Neuronal stem cell (in vitro differentiated cells): ENCODE measurements at regions not wholly inside any gene's neighbourhood (a gene's known extent, or its start where the extent isn't known, plus 50 kb on each side); places are given as distances from the start of the nearest gene placed in this dataset.
A peak's percentile ranks its signal among the peaks of the same experiment; 100 is the strongest.

Experiments used
- DNase-seq: peaks from one replicate; pipeline ENCODE4 v3.0.0-alpha.2; 2013; ENCODE audit warnings: low spot score
- H2AFZ ChIP-seq: one replicate; pipeline ENCODE4 v1.6.1; 2013; ENCODE audit warnings: mild to moderate bottlenecking, low read length, inconsistent platforms
- H2AK5ac ChIP-seq: 2 replicates; pipeline ENCODE4 v1.6.1; 2013; ENCODE audit warnings: low read depth, mild to moderate bottlenecking, inconsistent platforms, low read length, moderate library complexity, mixed read lengths
- H2BK120ac ChIP-seq: 2 replicates; pipeline ENCODE4 v1.6.1; 2013; ENCODE audit warnings: low read depth, mild to moderate bottlenecking, inconsistent platforms, low read length, moderate library complexity, mixed read lengths
- H2BK12ac ChIP-seq: one replicate; pipeline ENCODE4 v1.6.1; 2013; ENCODE audit warnings: low read length, inconsistent platforms
- H2BK15ac ChIP-seq: 2 replicates; pipeline ENCODE4 v1.6.1; 2013; ENCODE audit warnings: mild to moderate bottlenecking, low read length, inconsistent platforms, mixed read lengths
- H2BK5ac ChIP-seq: one replicate; pipeline ENCODE4 v1.6.1; 2013; ENCODE audit warnings: inconsistent platforms, mild to moderate bottlenecking, low read length, moderate library complexity
- H3K14ac ChIP-seq: one replicate; pipeline ENCODE4 v1.6.1; 2013; ENCODE audit warnings: low read length, inconsistent platforms
- H3K18ac ChIP-seq: 2 replicates; pipeline ENCODE4 v1.6.1; 2013; ENCODE audit warnings: low read length, inconsistent platforms
- H3K23ac ChIP-seq: 2 replicates; pipeline ENCODE4 v1.6.1; 2013; ENCODE audit warnings: low read depth, mild to moderate bottlenecking, mixed read lengths, low read length, inconsistent platforms; ENCODE audit not compliant: poor library complexity
- H3K27ac ChIP-seq: replicated peaks from 3 replicates; pipeline ENCODE4 v1.5.1; 2013; ENCODE audit warnings: low read length, inconsistent platforms
- H3K27me3 ChIP-seq, 3 experiments: 2 replicates each; pipeline ENCODE4 v1.6.1; 2013; ENCODE audit warnings: low read length in 3 of 3, mild to moderate bottlenecking in 2 of 3, inconsistent platforms in 1 of 3, low read depth in 1 of 3, mixed read lengths in 1 of 3, moderate library complexity in 1 of 3; ENCODE audit not compliant: control insufficient read depth in 3 of 3, insufficient read depth in 3 of 3
- H3K36me3 ChIP-seq, 2 donors: replicated peaks in 1 of 2; 2 replicates each; pipeline ENCODE4 v1.6.1; 2013; ENCODE audit warnings: low read length in 2 of 2; ENCODE audit not compliant: control insufficient read depth in 2 of 2, insufficient read depth in 2 of 2
- H3K4ac ChIP-seq: 2 replicates; pipeline ENCODE4 v1.6.1; 2013; ENCODE audit warnings: inconsistent platforms, mild to moderate bottlenecking, low read length, moderate library complexity
- H3K4me1 ChIP-seq, 2 donors: 1 replicate in 1 of 2; 2 replicates in 1 of 2; pipeline ENCODE4 v1.6.1; 2013; ENCODE audit warnings: low read length in 2 of 2, low read depth in 1 of 2; ENCODE audit not compliant: control insufficient read depth in 2 of 2, insufficient read depth in 1 of 2
- H3K4me2 ChIP-seq: one replicate; pipeline ENCODE4 v1.6.1; 2013; ENCODE audit warnings: mild to moderate bottlenecking, low read length, inconsistent platforms; ENCODE audit not compliant: insufficient read depth, poor library complexity, severe bottlenecking
- H3K4me3 ChIP-seq, 2 donors: 2 replicates each; pipeline ENCODE4 v1.5.1; 2013; ENCODE audit warnings: low read length in 2 of 2, mild to moderate bottlenecking in 2 of 2, inconsistent platforms in 1 of 2, moderate library complexity in 1 of 2
- H3K79me1 ChIP-seq: one replicate; pipeline ENCODE4 v1.6.1; 2013; ENCODE audit warnings: low read depth, mild to moderate bottlenecking, inconsistent platforms, low read length, moderate library complexity
- H3K9ac ChIP-seq: one replicate; pipeline ENCODE4 v1.6.1; 2013; ENCODE audit warnings: mild to moderate bottlenecking, low read depth, low read length, inconsistent platforms; ENCODE audit not compliant: poor library complexity
- H3K9me3 ChIP-seq, 2 donors: replicated peaks in 1 of 2; 2 replicates each; pipeline versions ENCODE3 to v1.6.1; 2013; ENCODE audit warnings: low read length in 2 of 2, mild to moderate bottlenecking in 2 of 2, inconsistent platforms in 1 of 2, low read depth in 1 of 2, mixed read lengths in 1 of 2, moderate library complexity in 1 of 2; ENCODE audit not compliant: control insufficient read depth in 2 of 2, insufficient read depth in 1 of 2
- H4K8ac ChIP-seq: one replicate; pipeline ENCODE4 v1.6.1; 2013; ENCODE audit warnings: low read depth, mild to moderate bottlenecking, inconsistent platforms, low read length, moderate library complexity
- H4K91ac ChIP-seq: one replicate; pipeline ENCODE4 v1.6.1; 2013; ENCODE audit warnings: low read length, low read depth, mild to moderate bottlenecking, inconsistent platforms; ENCODE audit not compliant: poor library complexity
- WGBS, 2 donors: extraction: QIAGEN DNeasy Blood & Tissue Kit; methylation state at CpG; one replicate each; pipeline ENCODE4 v1.1.7; 2013; ENCODE audit warnings: missing lambda C conversion rate in 2 of 2, mixed read lengths in 1 of 2; ENCODE audit not compliant: insufficient read length in 2 of 2, insufficient replicate concordance in 1 of 2; ENCODE audit errors: extremely low coverage in 2 of 2; 5-methylcytosine and 5-hydroxymethylcytosine counted together

- no peaks in the 10 kb centered on the region for H3K9me3 ChIP-seq
- H2AK5ac ChIP-seq, result no peak overlapping the region
- H3K4ac ChIP-seq, result no peak overlapping the region
- no peak overlapping the region for H2BK120ac ChIP-seq
- no peak overlapping the region for H3K14ac ChIP-seq
- no peak overlapping the region for H3K18ac ChIP-seq
- no peak overlapping the region for H4K91ac ChIP-seq
- no peak overlapping the region for H3K4me3 ChIP-seq
- H3K23ac ChIP-seq, result no peak overlapping the region
- peaks cover 0 to 5% of the 10 kb centered on the region in 2 donors for H3K4me1 ChIP-seq
- DNase-seq, result no peak
- H3K27ac ChIP-seq, result no peak overlapping the region
- no peaks in the 10 kb centered on the region for H3K79me1 ChIP-seq
- no peak overlapping the region for H3K4me2 ChIP-seq
- no peaks in the 10 kb centered on the region for H3K36me3 ChIP-seq
- H2BK12ac ChIP-seq, result no peak overlapping the region
- no peak overlapping the region for H2BK5ac ChIP-seq
- no CpG with 5 or more reads among the region's 8 CpGs for whole genome bisulfite sequencing, 2 donors
- no peak overlapping the region for H3K9ac ChIP-seq
- H4K8ac ChIP-seq, result no peak overlapping the region
- H3K27me3 ChIP-seq, result no peaks in the 10 kb centered on the region
- no peak overlapping the region for H2AFZ ChIP-seq
- no peak overlapping the region for H2BK15ac ChIP-seq
Measured at GRCh38 chr6:44634321-44634720, 246.8 kb downstream of the CDC5L start.

- Histone ChIP-seq H2AK5ac (no peak overlapping the region), H3K9me3 (no peaks in the 10 kb centered on the region), H3K4ac (no peak overlapping the region), H3K9ac (no peak overlapping the region), H3K4me3 (no peak overlapping the region), H2BK12ac (no peak overlapping the region), H2BK15ac (no peak overlapping the region), H3K27me3 (no peaks in the 10 kb centered on the region), H4K8ac (no peak overlapping the region), H2AFZ (no peak overlapping the region), H4K91ac (no peak overlapping the region), H3K23ac (no peak overlapping the region), H3K36me3 (no peaks in the 10 kb centered on the region), H3K79me1 (no peaks in the 10 kb centered on the region), H3K4me1 (peaks cover 0 to 2% of the 10 kb centered on the region in 2 donors), H2BK5ac (no peak overlapping the region), H2BK120ac (no peak overlapping the region), H3K4me2 (no peak overlapping the region), H3K14ac (no peak overlapping the region), H3K18ac (no peak overlapping the region), H3K27ac (no peak overlapping the region)
- WGBS, 2 donors, result no CpG with 5 or more reads among the region's 4 CpGs
- no peak for DNase-seq
Measured at GRCh38 chr6:44635486-44635885, 248.0 kb downstream of the CDC5L start.

- DNase-seq, result no peak
- Histone ChIP-seq H2BK120ac (no peak overlapping the region), H3K4me3 (peak overlapping the region in 1 of 2 donors; percentile 23), H3K27me3 (no peaks in the 10 kb centered on the region), H3K9ac (no peak overlapping the region), H3K4me2 (no peak overlapping the region), H2BK15ac (no peak overlapping the region), H3K18ac (no peak overlapping the region), H3K23ac (no peak overlapping the region), H4K8ac (no peak overlapping the region), H2AFZ (no peak overlapping the region), H3K9me3 (no peaks in the 10 kb centered on the region), H4K91ac (no peak overlapping the region), H2AK5ac (no peak overlapping the region), H2BK5ac (no peak overlapping the region), H3K4ac (no peak overlapping the region), H3K14ac (no peak overlapping the region), H2BK12ac (no peak overlapping the region), H3K79me1 (no peaks in the 10 kb centered on the region), H3K36me3 (no peaks in the 10 kb centered on the region), H3K4me1 (peaks cover 0 to 2% of the 10 kb centered on the region in 2 donors), H3K27ac (no peak overlapping the region)
- no CpG with 5 or more reads among the region's 14 CpGs for WGBS, 2 donors
Measured at GRCh38 chr6:44636561-44637248, 249.2 kb downstream of the CDC5L start.

GRCh38 chr6:44641344-44642031 is 254.0 kb downstream of the CDC5L start:
- Histone ChIP-seq H2BK15ac (no peak overlapping the region), H3K79me1 (no peaks in the 10 kb centered on the region), H4K8ac (no peak overlapping the region), H3K36me3 (no peaks in the 10 kb centered on the region), H2BK120ac (no peak overlapping the region), H3K4me1 (no peaks in the 10 kb centered on the region), H3K4me2 (no peak overlapping the region), H2AK5ac (no peak overlapping the region), H3K27me3 (no peaks in the 10 kb centered on the region), H2AFZ (peak overlapping the region; percentile 42), H3K18ac (no peak overlapping the region), H2BK5ac (no peak overlapping the region), H4K91ac (no peak overlapping the region), H2BK12ac (no peak overlapping the region), H3K9me3 (no peaks in the 10 kb centered on the region), H3K23ac (no peak overlapping the region), H3K14ac (no peak overlapping the region), H3K9ac (no peak overlapping the region), H3K4me3 (no peak overlapping the region), H3K27ac (no peak overlapping the region), H3K4ac (no peak overlapping the region)
- WGBS, 2 donors, result no CpG with 5 or more reads among the region's 10 CpGs
- no peak for DNase-seq
